HEK293 (cell line): ENCODE measurements at regions not wholly inside any gene's neighbourhood (a gene's known extent, or its start where the extent isn't known, plus 50 kb on each side); places are given as distances from the start of the nearest gene placed in this dataset.

Experiments
- ATF2 ChIP-seq: fragments of 450-650 bp; formaldehyde crosslinking; IDR thresholded peaks from 2 replicates; pipeline ENCODE4 v1.5.1; 2016; ENCODE audit warnings: missing biosample characterization, missing genetic modification characterization, low read depth
- PATZ1 ChIP-seq: fragments of 450-650 bp; formaldehyde crosslinking; IDR thresholded peaks from 2 replicates; pipeline ENCODE4 v1.5.1; 2016; ENCODE audit warnings: missing biosample characterization, missing genetic modification characterization
- PRDM4 ChIP-seq: fragments of 450-650 bp; formaldehyde crosslinking; IDR thresholded peaks from 2 replicates; pipeline ENCODE4 v1.5.1; 2017; ENCODE audit warnings: missing biosample characterization, missing genetic modification characterization
- ZNF585B ChIP-seq: fragments of 450-650 bp; formaldehyde crosslinking; IDR thresholded peaks from 2 replicates; pipeline ENCODE4 v1.5.1; 2016; ENCODE audit warnings: missing biosample characterization, missing genetic modification characterization
- ZNF785 ChIP-seq: fragments of 450-650 bp; formaldehyde crosslinking; IDR thresholded peaks from 2 replicates; pipeline ENCODE4 v1.5.1; 2016; ENCODE audit warnings: missing biosample characterization, missing genetic modification characterization
- TF ChIP-seq, protein P1 (sequence below): IDR thresholded peaks from 2 replicates; pipeline ENCODE4 v1.6.1; 2011; ENCODE audit warnings: mild to moderate bottlenecking, low read depth, low read length, borderline replicate concordance
- TF ChIP-seq, protein P2 (sequence below): fragments of 450-650 bp; formaldehyde crosslinking; IDR thresholded peaks from 2 replicates; pipeline ENCODE4 v1.5.1; 2016; ENCODE audit warnings: missing biosample characterization, missing genetic modification characterization

DNA sequence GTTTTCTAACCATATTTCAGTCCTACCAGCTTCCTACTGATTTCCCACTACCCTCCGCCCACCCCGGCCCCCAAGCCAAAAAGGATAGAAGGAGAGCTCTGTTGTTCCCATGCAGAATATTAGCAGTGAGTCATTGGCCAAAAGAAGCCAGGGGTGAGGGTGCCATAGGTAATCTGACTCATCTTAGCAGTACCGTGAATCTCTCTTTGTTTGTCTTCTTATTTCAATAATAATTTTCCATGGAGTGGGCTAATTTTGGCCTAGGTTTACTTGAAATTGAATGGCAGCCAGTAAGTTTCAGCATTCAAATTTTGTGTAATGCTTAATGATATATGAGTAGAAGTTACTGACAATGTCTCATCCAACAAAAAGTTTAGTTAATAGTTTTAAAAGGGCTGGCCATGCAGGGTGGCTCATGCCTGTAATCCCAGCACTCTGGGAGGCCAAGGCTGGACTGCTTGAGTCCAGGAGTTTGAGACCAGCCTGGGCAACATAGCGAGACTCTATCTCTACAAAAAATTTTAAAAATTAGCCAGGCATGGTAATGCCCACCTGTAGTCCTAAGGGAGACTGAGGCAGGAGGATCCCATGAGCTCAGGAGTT, 74.2 kb downstream of the C9orf152 start:
- TF ChIP-seq ZNF585B (tag by site-specific recombination) (no peak), PRDM4 (tag by site-specific recombination) (no peak), ATF2 (no peak), PATZ1 (tag by site-specific recombination) (no peak), ZNF785 (tag by site-specific recombination) (no peak)
- TF ChIP-seq, protein P1, sequence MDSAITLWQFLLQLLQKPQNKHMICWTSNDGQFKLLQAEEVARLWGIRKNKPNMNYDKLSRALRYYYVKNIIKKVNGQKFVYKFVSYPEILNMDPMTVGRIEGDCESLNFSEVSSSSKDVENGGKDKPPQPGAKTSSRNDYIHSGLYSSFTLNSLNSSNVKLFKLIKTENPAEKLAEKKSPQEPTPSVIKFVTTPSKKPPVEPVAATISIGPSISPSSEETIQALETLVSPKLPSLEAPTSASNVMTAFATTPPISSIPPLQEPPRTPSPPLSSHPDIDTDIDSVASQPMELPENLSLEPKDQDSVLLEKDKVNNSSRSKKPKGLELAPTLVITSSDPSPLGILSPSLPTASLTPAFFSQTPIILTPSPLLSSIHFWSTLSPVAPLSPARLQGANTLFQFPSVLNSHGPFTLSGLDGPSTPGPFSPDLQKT: no peak
- TF ChIP-seq, protein P2, sequence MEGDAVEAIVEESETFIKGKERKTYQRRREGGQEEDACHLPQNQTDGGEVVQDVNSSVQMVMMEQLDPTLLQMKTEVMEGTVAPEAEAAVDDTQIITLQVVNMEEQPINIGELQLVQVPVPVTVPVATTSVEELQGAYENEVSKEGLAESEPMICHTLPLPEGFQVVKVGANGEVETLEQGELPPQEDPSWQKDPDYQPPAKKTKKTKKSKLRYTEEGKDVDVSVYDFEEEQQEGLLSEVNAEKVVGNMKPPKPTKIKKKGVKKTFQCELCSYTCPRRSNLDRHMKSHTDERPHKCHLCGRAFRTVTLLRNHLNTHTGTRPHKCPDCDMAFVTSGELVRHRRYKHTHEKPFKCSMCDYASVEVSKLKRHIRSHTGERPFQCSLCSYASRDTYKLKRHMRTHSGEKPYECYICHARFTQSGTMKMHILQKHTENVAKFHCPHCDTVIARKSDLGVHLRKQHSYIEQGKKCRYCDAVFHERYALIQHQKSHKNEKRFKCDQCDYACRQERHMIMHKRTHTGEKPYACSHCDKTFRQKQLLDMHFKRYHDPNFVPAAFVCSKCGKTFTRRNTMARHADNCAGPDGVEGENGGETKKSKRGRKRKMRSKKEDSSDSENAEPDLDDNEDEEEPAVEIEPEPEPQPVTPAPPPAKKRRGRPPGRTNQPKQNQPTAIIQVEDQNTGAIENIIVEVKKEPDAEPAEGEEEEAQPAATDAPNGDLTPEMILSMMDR: no peak
